OCI-LY7 (cell line): ENCODE measurements at regions not wholly inside any gene's neighbourhood (a gene's known extent, or its start where the extent isn't known, plus 50 kb on each side); places are given as distances from the start of the nearest gene placed in this dataset.

ENCODE experiments used
- BruUV-seq: library from RNA; stranded (reverse); fragments of 400-500 nt; replicated peaks from 2 replicates; lab custom pipeline; 2021; lab: Mats Ljungman, UMichigan
- CTCF ChIA-PET: fragments of 300-600 bp; sonication (Branson Sonifier 250); formaldehyde crosslinking; loops from one replicate; lab custom pipeline; 2022; ENCODE audit warnings: antibody characterized with exemption; ENCODE audit not compliant: unreplicated experiment; lab: Charles Lee
- POLR2A ChIA-PET: fragments of 300-600 bp; sonication (Branson Sonifier 250); formaldehyde crosslinking; loops from one replicate; lab custom pipeline; 2022; ENCODE audit warnings: antibody characterized with exemption; lab: Charles Lee
- DNase-seq: peaks from one replicate; pipeline ENCODE4 v3.0.0-alpha.2; 2015; ENCODE audit warnings: low spot score
- H2AFZ ChIP-seq: fragments of 200-600 bp; sonication (generic), shearing (Covaris generic); 2 replicates; pipeline ENCODE4 v1.6.1; 2014; ENCODE audit warnings: mild to moderate bottlenecking, antibody characterized with exemption, low read length, moderate library complexity
- H3K27ac ChIP-seq: fragments of 200-600 bp; sonication (generic); 2 replicates; pipeline ENCODE4 v1.5.1; 2014; ENCODE audit warnings: mixed run types, low read depth, mild to moderate bottlenecking, moderate library complexity, low read length, inconsistent platforms; ENCODE audit not compliant: poor library complexity, severe bottlenecking
- H3K36me3 ChIP-seq: fragments of 200-600 bp; sonication (generic); 2 replicates; pipeline ENCODE4 v1.6.1; 2014; ENCODE audit warnings: mild to moderate bottlenecking, antibody characterized with exemption, low read length, moderate library complexity, mixed read lengths; ENCODE audit not compliant: insufficient read depth
- H3K4me1 ChIP-seq: fragments of 200-600 bp; sonication (generic); 2 replicates; pipeline ENCODE4 v1.5.1; 2014; ENCODE audit warnings: mild to moderate bottlenecking, low read length; ENCODE audit not compliant: insufficient read depth, poor library complexity, severe bottlenecking
- H3K4me2 ChIP-seq: fragments of 200-600 bp; sonication (generic); 2 replicates; pipeline ENCODE4 v1.6.1; 2014; ENCODE audit warnings: mild to moderate bottlenecking, low read length
- H3K4me3 ChIP-seq: fragments of 200-600 bp; sonication (generic); 2 replicates; pipeline ENCODE4 v1.5.1; 2014; ENCODE audit warnings: mild to moderate bottlenecking, low read depth, low read length; ENCODE audit not compliant: poor library complexity, severe bottlenecking
- H3K79me2 ChIP-seq: fragments of 200-600 bp; sonication (generic); 2 replicates; pipeline ENCODE4 v1.6.1; 2016; ENCODE audit warnings: low read depth, mild to moderate bottlenecking, low read length, moderate library complexity, mixed read lengths; ENCODE audit not compliant: insufficient read depth
- H3K9me2 ChIP-seq: fragments of 200-600 bp; sonication (generic); 2 replicates; pipeline ENCODE4 v1.6.1; 2016; ENCODE audit warnings: mild to moderate bottlenecking, low read length, mixed read lengths; ENCODE audit not compliant: insufficient read depth
- H3K9me3 ChIP-seq: fragments of 200-600 bp; sonication (generic); 2 replicates; pipeline ENCODE4 v1.6.1; 2014; ENCODE audit warnings: mild to moderate bottlenecking, mixed run types, low read length, mixed read lengths
- H4K20me1 ChIP-seq: fragments of 200-600 bp; sonication (generic); 2 replicates; pipeline ENCODE4 v1.6.1; 2014; ENCODE audit warnings: mild to moderate bottlenecking, antibody characterized with exemption, low read length, moderate library complexity, mixed read lengths; ENCODE audit not compliant: insufficient read depth
- EZH2phosphoT487 ChIP-seq: fragments of 200-600 bp; sonication (generic); IDR thresholded peaks from 2 replicates; pipeline ENCODE4 v1.6.1; 2018; ENCODE audit warnings: low read depth, borderline replicate concordance, mild to moderate bottlenecking, mixed run types, antibody characterized with exemption, low read length, moderate library complexity, mixed read lengths
- intact Hi-C: fragments of 100-400 bp; cut with micrococcal nuclease; formaldehyde crosslinking; loops from one replicate; pipeline ENCODE4 v1.10.0; 2022; ENCODE audit not compliant: unreplicated experiment
- TF ChIP-seq, protein P1 (sequence below): fragments of 200-600 bp; sonication (generic); conservative IDR thresholded peaks from 2 replicates; pipeline ENCODE4 v1.5.1; 2014; ENCODE audit warnings: mild to moderate bottlenecking, antibody characterized with exemption, low read length, moderate library complexity, mixed read lengths

- POLR2A ChIA-PET = interaction anchor here (0.7 kb wide), 1 partner anchor 89 kb away, joined by 17 read pairs; no protein-coding TSS in a partner anchor
These were observed 451.2 kb downstream of the INSC start for GRCh38 chr11:15565880-15566279.

DNA sequence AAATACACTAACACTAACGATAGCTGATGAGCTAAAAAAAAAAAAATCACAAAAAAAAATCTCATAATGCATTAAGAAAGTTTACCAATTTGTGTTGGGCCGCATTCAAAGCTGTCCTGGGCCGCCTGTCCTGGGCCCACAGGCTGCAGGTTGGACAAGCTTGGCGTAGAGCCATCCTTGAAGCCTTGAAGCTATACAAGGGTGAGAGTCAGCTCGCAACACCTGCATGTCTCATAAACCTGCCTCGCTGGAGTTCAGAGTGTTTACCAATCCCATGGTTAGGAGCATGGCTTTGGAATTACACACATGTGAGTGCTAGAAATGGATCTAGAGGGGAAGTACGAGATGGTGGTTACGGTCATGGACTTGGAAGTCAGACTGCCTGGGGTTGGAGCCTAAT is 453.7 kb downstream of the INSC start:
- TF ChIP-seq EZH2phosphoT487 = no peak
- TF ChIP-seq, protein P1, sequence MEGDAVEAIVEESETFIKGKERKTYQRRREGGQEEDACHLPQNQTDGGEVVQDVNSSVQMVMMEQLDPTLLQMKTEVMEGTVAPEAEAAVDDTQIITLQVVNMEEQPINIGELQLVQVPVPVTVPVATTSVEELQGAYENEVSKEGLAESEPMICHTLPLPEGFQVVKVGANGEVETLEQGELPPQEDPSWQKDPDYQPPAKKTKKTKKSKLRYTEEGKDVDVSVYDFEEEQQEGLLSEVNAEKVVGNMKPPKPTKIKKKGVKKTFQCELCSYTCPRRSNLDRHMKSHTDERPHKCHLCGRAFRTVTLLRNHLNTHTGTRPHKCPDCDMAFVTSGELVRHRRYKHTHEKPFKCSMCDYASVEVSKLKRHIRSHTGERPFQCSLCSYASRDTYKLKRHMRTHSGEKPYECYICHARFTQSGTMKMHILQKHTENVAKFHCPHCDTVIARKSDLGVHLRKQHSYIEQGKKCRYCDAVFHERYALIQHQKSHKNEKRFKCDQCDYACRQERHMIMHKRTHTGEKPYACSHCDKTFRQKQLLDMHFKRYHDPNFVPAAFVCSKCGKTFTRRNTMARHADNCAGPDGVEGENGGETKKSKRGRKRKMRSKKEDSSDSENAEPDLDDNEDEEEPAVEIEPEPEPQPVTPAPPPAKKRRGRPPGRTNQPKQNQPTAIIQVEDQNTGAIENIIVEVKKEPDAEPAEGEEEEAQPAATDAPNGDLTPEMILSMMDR = no peak
- no peak overlapping the region for H3K27ac ChIP-seq
- no peaks in the 10 kb centered on the region for H3K4me1 ChIP-seq
- no peak overlapping the region for H3K4me2 ChIP-seq
- H3K79me2 ChIP-seq = no peaks in the 10 kb centered on the region
- H3K36me3 ChIP-seq = no peaks in the 10 kb centered on the region
- POLR2A ChIA-PET = no interaction called here
- H3K4me3 ChIP-seq = no peak overlapping the region
- no peak for DNase-seq
- no peaks in the 10 kb centered on the region for H3K9me3 ChIP-seq
- H4K20me1 ChIP-seq = no peaks in the 10 kb centered on the region
- no peak overlapping the region for H2AFZ ChIP-seq
- H3K9me2 ChIP-seq = no peaks in the 10 kb centered on the region
- intact Hi-C loops = no loop called here
- BruUV-seq = no TSS peak
- CTCF ChIA-PET = no interaction called here

More at GRCh38 chr11:15565880-15566279, 451.2 kb downstream of the INSC start:
- H3K27ac ChIP-seq = no peak overlapping the region
- no peaks in the 10 kb centered on the region for H4K20me1 ChIP-seq
- H3K9me2 ChIP-seq = no peaks in the 10 kb centered on the region
- CTCF ChIA-PET = no interaction called here
- no peak overlapping the region for H2AFZ ChIP-seq
- no TSS peak for BruUV-seq
- H3K4me3 ChIP-seq = no peak overlapping the region
- H3K79me2 ChIP-seq = no peaks in the 10 kb centered on the region
- H3K9me3 ChIP-seq = no peaks in the 10 kb centered on the region
- DNase-seq = no peak
- intact Hi-C loops = no loop called here
- no peak for TF ChIP-seq EZH2phosphoT487
- TF ChIP-seq, protein P1 = no peak
- no peaks in the 10 kb centered on the region for H3K4me1 ChIP-seq
- H3K4me2 ChIP-seq = no peak overlapping the region
- no peaks in the 10 kb centered on the region for H3K36me3 ChIP-seq

GRCh38 chr11:15569305-15570025 is 454.7 kb downstream of the INSC start:
- Histone ChIP-seq H4K20me1 (no peaks in the 10 kb centered on the region), H3K36me3 (no peaks in the 10 kb centered on the region), H3K79me2 (no peaks in the 10 kb centered on the region), H3K9me3 (no peaks in the 10 kb centered on the region), H3K4me1 (no peaks in the 10 kb centered on the region), H3K4me2 (no peak overlapping the region), H3K27ac (no peak overlapping the region), H3K4me3 (no peak overlapping the region), H2AFZ (no peak overlapping the region), H3K9me2 (no peaks in the 10 kb centered on the region)
- ChIA-PET CTCF (no interaction called here), POLR2A (no interaction called here)
- intact Hi-C loops = no loop called here
- DNase-seq = no peak
- no TSS peak for BruUV-seq
- no peak for TF ChIP-seq EZH2phosphoT487
- TF ChIP-seq, protein P1 = no peak
